NK-92 (cell line): ENCODE measurements at regions not wholly inside any gene's neighbourhood (a gene's known extent, or its start where the extent isn't known, plus 50 kb on each side); places are given as distances from the start of the nearest gene placed in this dataset.

ENCODE experiments used
- DNase-seq: peaks from one replicate; lab custom pipeline; 2025; ENCODE audit not compliant: unreplicated experiment; lab: John Stamatoyannopoulos, UW

- no peak for DNase-seq
Measured at GRCh38 chr5:68698025-68698940, 395.5 kb upstream of the SLC30A5 start.

- DNase-seq, result no peak
Measured at GRCh38 chr5:68699966-68700365, 393.8 kb upstream of the SLC30A5 start.

- DNase-seq, result no peak
Measured at GRCh38 chr5:68707575-68707974, 386.2 kb upstream of the SLC30A5 start.

- DNase-seq, result no peak
Measured at GRCh38 chr5:68708156-68708841, 385.5 kb upstream of the SLC30A5 start.

- no peak for DNase-seq
Measured at GRCh38 chr5:68708842-68709170, 385.0 kb upstream of the SLC30A5 start.

- DNase-seq, result no peak
Measured at GRCh38 chr5:68709239-68709638, 384.6 kb upstream of the SLC30A5 start.

- DNase-seq, result no peak
Measured at GRCh38 chr5:68710514-68710913, 383.3 kb upstream of the SLC30A5 start.

- DNase-seq, result no peak
Measured at GRCh38 chr5:68711293-68712200, 382.3 kb upstream of the SLC30A5 start.

GRCh38 chr5:68714810-68715209 is 379.0 kb upstream of the SLC30A5 start:
- no peak for DNase-seq

- no peak for DNase-seq
Measured at GRCh38 chr5:68720884-68721610, 372.8 kb upstream of the SLC30A5 start.

GRCh38 chr5:68722357-68722756 is 371.5 kb upstream of the SLC30A5 start:
- DNase-seq, result no peak

- no peak for DNase-seq
Measured at GRCh38 chr5:68725905-68726683, 367.7 kb upstream of the SLC30A5 start.

GRCh38 chr5:68727931-68728330 is 365.9 kb upstream of the SLC30A5 start:
- DNase-seq, result no peak

- DNase-seq, result no peak
Measured at GRCh38 chr5:68729678-68730077, 364.1 kb upstream of the SLC30A5 start.

- no peak for DNase-seq
Measured at GRCh38 chr5:68730220-68730978, 363.4 kb upstream of the SLC30A5 start.

GRCh38 chr5:68730979-68731654 is 362.7 kb upstream of the SLC30A5 start:
- DNase-seq, result no peak

- no peak for DNase-seq
Measured at GRCh38 chr5:68732251-68732650, 361.6 kb upstream of the SLC30A5 start.

GRCh38 chr5:68734781-68735180 is 359.0 kb upstream of the SLC30A5 start:
- no peak for DNase-seq

- DNase-seq, result no peak
Measured at GRCh38 chr5:68738236-68738635, 355.6 kb upstream of the SLC30A5 start.
